ENCODE measurements at regions not wholly inside any gene's neighbourhood (a gene's known extent, or its start where the extent isn't known, plus 50 kb on each side); places are given as distances from the start of the nearest gene placed in this dataset.

DNA sequence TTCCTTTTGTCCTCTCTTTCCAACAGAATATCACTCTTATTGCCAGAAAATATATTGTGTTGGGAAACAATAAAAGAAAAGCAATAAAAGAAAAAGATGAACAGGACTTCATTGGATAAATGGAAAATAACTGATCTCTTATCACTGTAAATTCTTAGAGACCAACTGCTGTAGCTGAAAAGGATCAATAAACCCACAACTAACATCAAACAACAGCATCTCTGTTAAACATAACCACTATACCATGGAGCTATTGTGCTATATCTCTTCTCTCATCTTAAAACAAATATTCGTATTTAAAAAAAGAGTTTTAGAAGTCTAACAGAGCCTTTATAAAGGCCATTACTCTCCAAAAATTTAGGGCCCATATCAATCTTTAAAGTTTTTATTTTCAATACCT, 502.4 kb downstream of the TMEM232 start:
- Histone ChIP-seq H3K36me3 (ENCODE audit: insufficient read depth, low read length) (no peaks in the 10 kb centered on the region), H3K9me2 (ENCODE audit: insufficient read depth, low read length) (no peaks in the 10 kb centered on the region), H2AFZ (ENCODE audit: low read length) (no peak overlapping the region), H4K20me1 (ENCODE audit: insufficient read depth, low read length) (no peaks in the 10 kb centered on the region), H3K27ac (ENCODE audit: low read depth, low read length, poor library complexity, severe bottlenecking) (no peak overlapping the region), H3K4me1 (ENCODE audit: insufficient read depth, low read length, poor library complexity, severe bottlenecking) (no peaks in the 10 kb centered on the region), H3K4me2 (ENCODE audit: low read length) (no peak overlapping the region), H3K9me3 (ENCODE audit: low read length) (no peaks in the 10 kb centered on the region), H3K4me3 (ENCODE audit: low read depth, low read length, poor library complexity, severe bottlenecking) (no peak overlapping the region), H3K79me2 (ENCODE audit: insufficient read depth, low read depth, low read length) (no peaks in the 10 kb centered on the region)
- no TSS peak for BruUV-seq (replicated peaks)
- DNase-seq (ENCODE audit: low spot score): no peak
- intact Hi-C loops (cut with micrococcal nuclease; ENCODE audit: unreplicated experiment): no loop called here
- CTCF ChIA-PET (ENCODE audit: unreplicated experiment): no interaction called here
- POLR2A ChIA-PET: no interaction called here
- TF ChIP-seq, protein P1, sequence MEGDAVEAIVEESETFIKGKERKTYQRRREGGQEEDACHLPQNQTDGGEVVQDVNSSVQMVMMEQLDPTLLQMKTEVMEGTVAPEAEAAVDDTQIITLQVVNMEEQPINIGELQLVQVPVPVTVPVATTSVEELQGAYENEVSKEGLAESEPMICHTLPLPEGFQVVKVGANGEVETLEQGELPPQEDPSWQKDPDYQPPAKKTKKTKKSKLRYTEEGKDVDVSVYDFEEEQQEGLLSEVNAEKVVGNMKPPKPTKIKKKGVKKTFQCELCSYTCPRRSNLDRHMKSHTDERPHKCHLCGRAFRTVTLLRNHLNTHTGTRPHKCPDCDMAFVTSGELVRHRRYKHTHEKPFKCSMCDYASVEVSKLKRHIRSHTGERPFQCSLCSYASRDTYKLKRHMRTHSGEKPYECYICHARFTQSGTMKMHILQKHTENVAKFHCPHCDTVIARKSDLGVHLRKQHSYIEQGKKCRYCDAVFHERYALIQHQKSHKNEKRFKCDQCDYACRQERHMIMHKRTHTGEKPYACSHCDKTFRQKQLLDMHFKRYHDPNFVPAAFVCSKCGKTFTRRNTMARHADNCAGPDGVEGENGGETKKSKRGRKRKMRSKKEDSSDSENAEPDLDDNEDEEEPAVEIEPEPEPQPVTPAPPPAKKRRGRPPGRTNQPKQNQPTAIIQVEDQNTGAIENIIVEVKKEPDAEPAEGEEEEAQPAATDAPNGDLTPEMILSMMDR (conservative IDR thresholded peaks at IDR 0.05; ENCODE audit: low read length): no peak
- no peak for TF ChIP-seq EZH2phosphoT487 (IDR thresholded peaks at IDR 0.05; ENCODE audit: borderline replicate concordance, low read depth, low read length)

DNA sequence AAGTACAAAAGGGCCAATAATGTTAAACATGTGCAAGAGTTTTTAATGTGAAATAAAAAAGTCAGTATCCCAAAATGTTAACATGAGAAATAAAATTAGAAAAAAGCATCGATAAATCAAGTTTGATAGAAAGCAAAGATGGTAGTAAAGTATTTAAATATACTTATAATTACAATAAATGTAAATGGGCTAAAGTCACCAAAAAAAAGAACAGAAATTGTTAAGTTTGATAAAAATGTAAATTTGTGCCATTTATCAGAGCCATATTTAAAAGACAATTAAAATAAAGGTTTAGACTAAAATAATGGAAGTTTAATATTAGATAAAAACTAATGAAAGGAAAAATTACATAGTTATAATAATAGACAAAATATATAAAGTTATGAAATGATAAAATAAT, 500.5 kb downstream of the TMEM232 start:
- H3K4me1 ChIP-seq (ENCODE audit: insufficient read depth, low read length, poor library complexity, severe bottlenecking): no peaks in the 10 kb centered on the region
- no peaks in the 10 kb centered on the region for H3K9me3 ChIP-seq (ENCODE audit: low read length)
- DNase-seq (ENCODE audit: low spot score): no peak
- no peak overlapping the region for H2AFZ ChIP-seq (ENCODE audit: low read length)
- ChIA-PET POLR2A (interaction anchor here (0.7 to 1.0 kb wide), 3 partner anchors 9 to 265 kb away, joined by 3 read pairs; no protein-coding TSS in a partner anchor), CTCF (ENCODE audit: unreplicated experiment) (no interaction called here)
- no TSS peak for BruUV-seq (replicated peaks)
- no peaks in the 10 kb centered on the region for H3K9me2 ChIP-seq (ENCODE audit: insufficient read depth, low read length)
- H3K27ac ChIP-seq (ENCODE audit: low read depth, low read length, poor library complexity, severe bottlenecking): no peak overlapping the region
- no peak overlapping the region for H3K4me3 ChIP-seq (ENCODE audit: low read depth, low read length, poor library complexity, severe bottlenecking)
- TF ChIP-seq, protein P1 (conservative IDR thresholded peaks at IDR 0.05; ENCODE audit: low read length): no peak
- TF ChIP-seq EZH2phosphoT487 (IDR thresholded peaks at IDR 0.05; ENCODE audit: borderline replicate concordance, low read depth, low read length): no peak
- no peak overlapping the region for H3K4me2 ChIP-seq (ENCODE audit: low read length)
- no peaks in the 10 kb centered on the region for H4K20me1 ChIP-seq (ENCODE audit: insufficient read depth, low read length)
- H3K36me3 ChIP-seq (ENCODE audit: insufficient read depth, low read length): no peaks in the 10 kb centered on the region
- no peaks in the 10 kb centered on the region for H3K79me2 ChIP-seq (ENCODE audit: insufficient read depth, low read depth, low read length)
- intact Hi-C loops (cut with micrococcal nuclease; ENCODE audit: unreplicated experiment): no loop called here

DNA sequence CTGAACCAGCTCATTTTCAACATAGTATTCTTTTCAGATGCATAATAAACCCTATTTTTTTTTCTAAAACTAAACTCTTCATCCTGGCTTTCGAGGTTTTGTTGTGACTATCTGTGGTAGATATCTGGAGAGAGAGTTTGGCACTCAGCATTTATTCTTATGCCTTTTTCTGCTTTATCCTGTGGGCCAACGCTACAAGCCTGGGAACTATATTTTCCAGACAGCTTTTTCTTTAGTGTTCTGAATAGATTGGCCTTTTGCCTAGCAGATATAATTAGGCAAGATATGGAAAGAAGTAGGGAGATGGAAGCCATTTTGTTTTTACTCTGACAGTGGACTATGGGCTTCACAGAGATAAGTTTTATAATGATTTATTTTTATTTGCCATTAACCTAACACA, 486.7 kb downstream of the TMEM232 start:
- ChIA-PET POLR2A (no interaction called here), CTCF (ENCODE audit: unreplicated experiment) (no interaction called here)
- Histone ChIP-seq H3K79me2 (ENCODE audit: insufficient read depth, low read depth, low read length) (no peaks in the 10 kb centered on the region), H3K4me2 (ENCODE audit: low read length) (no peak overlapping the region), H3K9me2 (ENCODE audit: insufficient read depth, low read length) (no peaks in the 10 kb centered on the region), H3K36me3 (ENCODE audit: insufficient read depth, low read length) (no peaks in the 10 kb centered on the region), H4K20me1 (ENCODE audit: insufficient read depth, low read length) (no peaks in the 10 kb centered on the region), H3K4me3 (ENCODE audit: low read depth, low read length, poor library complexity, severe bottlenecking) (no peak overlapping the region), H3K27ac (ENCODE audit: low read depth, low read length, poor library complexity, severe bottlenecking) (no peak overlapping the region), H2AFZ (ENCODE audit: low read length) (no peak overlapping the region), H3K9me3 (ENCODE audit: low read length) (no peaks in the 10 kb centered on the region), H3K4me1 (ENCODE audit: insufficient read depth, low read length, poor library complexity, severe bottlenecking) (no peaks in the 10 kb centered on the region)
- no peak for TF ChIP-seq EZH2phosphoT487 (IDR thresholded peaks at IDR 0.05; ENCODE audit: borderline replicate concordance, low read depth, low read length)
- TF ChIP-seq, protein P1 (conservative IDR thresholded peaks at IDR 0.05; ENCODE audit: low read length): no peak
- intact Hi-C loops (cut with micrococcal nuclease; ENCODE audit: unreplicated experiment): no loop called here
- BruUV-seq (replicated peaks): no TSS peak
- no peak for DNase-seq (ENCODE audit: low spot score)
